GM19395 (cell line): ENCODE measurements at regions not wholly inside any gene's neighbourhood (a gene's known extent, or its start where the extent isn't known, plus 50 kb on each side); places are given as distances from the start of the nearest gene placed in this dataset.
"Not testable (repeated sequence)": the region's sequence is repeated elsewhere in the genome, so short reads cannot be mapped to it uniquely, and the experiment has no call there.

ENCODE experiments used
- ATAC-seq: cut with Tn5 transposase; IDR thresholded peaks from one replicate; pipeline ENCODE4 v1.9.1; 2021; ENCODE audit warnings: mild to moderate bottlenecking, moderate library complexity; ENCODE audit not compliant: unreplicated experiment

DNA sequence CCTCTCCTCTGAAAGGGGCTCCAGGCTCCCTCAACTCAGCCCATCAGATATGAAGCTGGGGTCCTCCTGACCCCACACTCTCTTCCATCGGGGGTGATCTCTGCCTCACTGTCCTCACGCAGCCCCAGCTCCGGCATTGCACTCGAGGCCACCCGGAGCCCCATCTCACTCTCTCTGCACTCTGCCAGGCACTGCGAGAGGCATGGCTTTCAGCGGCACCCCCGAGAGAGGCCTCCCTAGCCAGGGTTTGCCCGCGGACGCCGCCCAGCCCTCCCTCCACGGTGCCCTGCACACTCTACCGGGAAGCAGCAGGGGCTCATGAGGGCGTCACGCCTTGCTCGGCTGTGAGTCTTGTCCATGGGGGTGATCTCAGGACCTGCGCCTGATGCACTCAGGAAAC is 436.2 kb downstream of the BRD1 start:
- no peak for ATAC-seq

DNA sequence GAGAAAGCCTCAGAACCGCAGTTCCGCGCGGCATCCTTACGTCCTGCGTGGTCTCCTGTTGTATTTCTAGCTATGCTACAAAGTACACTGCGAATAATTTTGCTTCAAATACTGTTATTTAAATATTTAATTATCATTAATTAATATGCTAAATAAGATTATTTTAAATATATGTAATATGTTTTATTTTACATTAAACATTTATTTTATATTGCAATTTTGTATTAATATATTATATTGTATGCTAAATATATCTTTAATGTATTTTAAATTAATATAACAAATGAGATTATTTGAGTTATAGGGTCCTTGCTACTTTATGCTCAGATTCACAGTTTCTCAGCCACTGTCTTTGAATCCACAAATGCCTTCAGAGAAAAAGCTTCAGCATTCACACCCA is 436.7 kb downstream of the BRD1 start:
- no peak for ATAC-seq

DNA sequence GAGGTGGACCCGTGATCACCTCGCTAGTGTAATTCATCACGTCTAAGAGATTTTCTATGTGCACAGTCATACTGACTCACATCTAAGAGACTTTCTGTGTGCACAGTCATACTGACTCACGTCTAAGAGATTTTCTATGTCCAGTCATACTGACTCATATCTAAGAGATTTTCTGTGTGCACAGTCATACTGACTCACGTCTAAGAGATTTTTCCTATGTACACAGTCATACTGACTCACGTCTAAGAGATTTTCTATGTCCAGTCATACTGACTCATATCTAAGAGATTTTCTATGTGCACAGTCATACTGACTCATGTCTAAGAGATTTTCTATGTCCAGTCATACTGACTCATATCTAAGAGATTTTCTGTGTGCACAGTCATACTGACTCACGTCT is 443.8 kb downstream of the BRD1 start:
- not testable (repeated sequence) for ATAC-seq

GRCh38 chr22:49382451-49382735 is 445.3 kb downstream of the BRD1 start:
- no peak for ATAC-seq

- no peak for ATAC-seq
Observed at GRCh38 chr22:49381595-49382450, 445.9 kb downstream of the BRD1 start.

DNA sequence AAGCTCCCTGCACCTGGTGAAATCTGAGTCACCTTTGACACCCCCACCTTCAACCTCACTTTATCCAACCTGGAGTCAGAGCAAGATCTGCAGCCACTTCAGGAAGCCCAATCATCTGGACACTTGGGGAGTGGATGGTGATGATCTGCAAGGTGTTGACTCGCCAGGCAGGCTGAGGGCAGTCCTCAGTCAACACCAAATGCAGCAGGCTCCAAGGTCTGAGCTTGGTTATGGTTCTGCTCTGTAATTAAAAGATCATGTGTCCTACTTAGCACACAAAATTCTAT is 446.9 kb downstream of the BRD1 start:
- ATAC-seq = no peak

DNA sequence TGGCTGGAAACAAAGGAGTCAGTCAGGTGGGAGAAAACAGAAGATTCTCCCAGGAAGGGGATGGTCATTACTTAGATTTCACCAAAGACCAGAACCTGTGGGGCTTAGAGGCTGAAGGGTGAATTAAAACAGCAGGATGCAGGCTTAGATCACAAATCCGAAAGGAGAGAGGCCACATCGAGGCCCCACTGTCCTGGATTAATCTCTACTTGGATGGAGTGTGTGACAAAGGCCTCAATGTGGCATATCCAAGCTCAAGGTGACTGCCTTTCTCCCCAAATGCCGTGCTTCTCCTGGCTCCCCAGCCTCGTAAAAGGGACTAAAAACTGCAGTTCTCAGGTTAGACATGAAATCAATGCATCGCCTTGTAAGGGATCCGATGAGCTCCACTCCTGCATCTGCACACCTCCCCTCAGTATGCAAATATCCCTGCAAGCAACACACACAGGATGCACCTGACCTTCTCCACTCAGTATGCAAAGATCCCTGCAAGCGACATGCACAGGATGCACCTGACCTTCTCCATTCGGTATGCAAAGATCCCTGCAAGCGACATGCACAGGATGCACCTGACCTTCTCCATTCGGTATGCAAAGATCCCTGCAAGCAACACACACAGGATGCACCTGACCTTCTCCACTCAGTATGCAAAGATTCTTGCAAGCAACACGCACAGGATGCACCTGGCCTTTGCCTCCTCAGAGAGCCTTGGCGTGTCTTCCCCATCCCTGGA is 447.4 kb downstream of the BRD1 start:
- ATAC-seq = no peak

GRCh38 chr22:49377306-49377705 is 450.4 kb downstream of the BRD1 start:
- ATAC-seq = no peak

GRCh38 chr22:49373801-49374226 is 453.9 kb downstream of the BRD1 start:
- no peak for ATAC-seq

DNA sequence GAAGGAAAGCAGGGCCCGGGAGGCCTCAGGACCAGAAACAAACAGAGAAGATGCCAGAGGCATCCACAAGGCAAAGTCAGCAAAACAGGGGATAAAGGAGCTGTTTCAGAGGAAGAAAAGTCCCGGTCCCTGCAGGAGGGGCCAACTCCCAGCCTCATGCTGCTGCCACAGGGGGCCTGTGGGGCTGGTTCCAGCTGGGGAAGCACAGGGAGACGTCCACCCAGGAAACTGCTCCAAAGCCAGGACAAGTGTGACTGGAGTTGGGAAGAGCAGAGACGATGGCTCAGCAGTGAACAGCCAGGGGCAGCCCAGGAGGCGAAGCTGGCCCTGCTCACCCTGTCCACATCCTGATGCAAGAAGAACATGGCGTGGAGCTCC is 454.4 kb downstream of the BRD1 start:
- no peak for ATAC-seq

GRCh38 chr22:49372530-49373288 is 455.0 kb downstream of the BRD1 start:
- no peak for ATAC-seq

DNA sequence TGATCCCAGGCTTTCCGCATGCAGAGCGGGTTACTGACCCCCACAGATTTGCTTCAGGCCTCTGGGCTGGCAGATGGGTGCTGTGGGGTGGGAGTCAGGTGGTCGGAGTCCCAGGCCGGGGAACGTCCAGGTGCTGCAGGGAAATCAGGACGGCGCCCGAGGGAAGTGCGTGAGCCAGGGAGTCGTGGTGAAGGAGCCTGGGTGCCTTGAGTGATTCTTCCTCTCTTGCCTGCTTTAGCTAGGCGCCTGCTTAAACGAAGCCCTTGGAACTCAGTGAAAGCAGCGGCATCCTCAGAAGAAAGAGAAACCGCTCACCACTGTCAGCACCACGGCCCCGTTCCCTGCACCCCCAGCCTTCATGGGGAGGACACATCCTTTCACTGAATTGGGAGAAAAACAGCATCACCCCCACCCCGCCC is 455.6 kb downstream of the BRD1 start:
- no peak for ATAC-seq

GRCh38 chr22:49371325-49372110 is 456.2 kb downstream of the BRD1 start:
- ATAC-seq = no peak

DNA sequence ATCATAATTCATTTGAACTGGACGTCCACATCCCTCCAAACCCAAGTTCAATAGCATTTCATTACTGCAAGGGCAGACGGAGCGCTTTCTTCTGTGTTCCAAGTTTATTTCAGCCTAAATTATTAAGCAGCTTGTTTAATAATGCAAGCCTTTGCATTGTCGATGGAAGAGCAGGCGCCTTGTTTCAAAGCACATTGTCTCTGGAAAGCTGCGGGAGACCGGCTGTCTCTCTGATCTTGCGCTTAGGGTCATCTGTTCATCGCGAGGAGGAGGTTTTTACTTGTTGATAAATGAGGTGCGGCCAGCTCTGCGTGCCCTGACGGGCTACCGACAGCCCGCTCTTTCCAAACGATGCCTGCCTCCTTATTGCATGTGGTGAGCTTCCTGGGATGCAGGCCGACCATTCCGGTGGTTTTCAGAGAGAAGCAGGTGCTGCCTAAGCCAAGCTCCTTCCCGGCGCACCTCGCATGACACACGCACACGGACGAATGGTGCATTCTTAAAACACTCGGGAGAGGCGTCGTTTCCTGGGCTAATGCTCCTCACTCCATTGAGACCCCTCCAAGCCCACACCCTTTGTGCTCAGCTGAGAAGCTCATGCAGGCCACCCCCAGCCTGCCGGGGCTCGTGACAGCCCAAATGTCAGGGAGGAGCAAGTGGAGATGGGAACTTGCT is 456.9 kb downstream of the BRD1 start:
- no peak for ATAC-seq

- no peak for ATAC-seq
Observed at GRCh38 chr22:49369726-49370626, 457.7 kb downstream of the BRD1 start.

- no peak for ATAC-seq
Observed at GRCh38 chr22:49368976-49369725, 458.5 kb downstream of the BRD1 start.

DNA sequence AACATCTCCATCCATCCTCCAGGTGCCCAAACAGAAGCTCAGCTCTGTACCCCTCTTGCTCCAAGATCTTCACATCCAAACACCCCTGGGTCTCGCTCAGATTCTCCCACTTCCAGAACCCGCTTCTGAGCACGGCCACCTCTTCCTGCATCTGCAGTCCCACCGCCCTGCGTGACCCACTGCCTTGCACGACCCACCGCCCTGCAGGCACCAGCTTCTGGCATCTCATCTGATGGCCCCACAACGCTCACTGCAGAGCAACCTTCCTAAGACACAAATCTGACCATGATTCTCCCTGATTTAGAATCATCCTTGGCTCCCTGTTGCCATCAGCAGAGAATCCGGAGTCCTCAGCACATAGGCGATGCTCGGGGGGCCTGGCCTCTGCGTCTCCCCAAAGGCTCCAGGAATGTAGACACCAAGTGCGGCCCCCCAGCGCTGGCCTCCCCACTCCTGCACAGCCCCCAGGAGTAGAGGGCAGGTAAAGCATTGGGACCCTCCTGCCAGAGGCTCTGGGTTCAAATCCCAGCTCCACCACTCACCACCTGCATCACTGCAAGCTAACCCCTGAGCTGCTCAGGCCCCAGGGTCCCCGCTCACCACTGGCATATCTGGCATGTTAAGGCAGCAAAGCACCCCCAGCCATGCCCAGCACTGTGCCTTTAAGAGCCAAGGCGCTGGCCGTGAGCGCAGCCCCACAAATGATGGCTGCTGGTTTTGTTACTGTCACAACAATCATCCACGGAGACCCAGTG is 459.3 kb downstream of the BRD1 start:
- no peak for ATAC-seq

GRCh38 chr22:49367041-49367697 is 460.5 kb downstream of the BRD1 start:
- ATAC-seq = no peak
